ENCODE measurements at regions not wholly inside any gene's neighbourhood (a gene's known extent, or its start where the extent isn't known, plus 50 kb on each side); places are given as distances from the start of the nearest gene placed in this dataset.

- Histone ChIP-seq H3K9me3 (ENCODE audit: control insufficient read depth, low read depth, low read length) (no peaks in the 10 kb centered on the region), H3K4me3 (ENCODE audit: control insufficient read depth in 2 of 3, extremely low read depth in 1 of 3, insufficient read depth in 2 of 3, low read depth in 1 of 3, low read length in 3 of 3) (no peak overlapping the region), H3K4me1 (ENCODE audit: control insufficient read depth, extremely low read depth, insufficient read depth, low read length) (peaks cover 8% of the 10 kb centered on the region), H3K9me1 (ENCODE audit: control insufficient read depth, extremely low read depth, insufficient read depth, low read length) (no peaks in the 10 kb centered on the region), H3K36me3 (ENCODE audit: control insufficient read depth in 2 of 2, extremely low read depth in 1 of 2, insufficient read depth in 2 of 2, low read length in 2 of 2) (no peaks in the 10 kb centered on the region), H3K27me3 (ENCODE audit: control insufficient read depth, extremely low read depth, insufficient read depth, low read length) (no peaks in the 10 kb centered on the region), H3K79me2 (ENCODE audit: control insufficient read depth, insufficient read depth, low read length) (no peaks in the 10 kb centered on the region), H2AFZ (ENCODE audit: control insufficient read depth, low read length) (no peak overlapping the region), H4K20me1 (ENCODE audit: control insufficient read depth, extremely low read depth, insufficient read depth, low read length) (no peaks in the 10 kb centered on the region), H3K4me2 (ENCODE audit: control insufficient read depth, extremely low read depth, insufficient read depth, low read depth, low read length) (no peak overlapping the region), H3K9ac (ENCODE audit: control insufficient read depth, extremely low read depth, insufficient read depth, low read length) (no peak overlapping the region), H3K27ac (ENCODE audit: control insufficient read depth, insufficient read depth, low read length) (no peak overlapping the region)
- no peak for FAIRE-seq
- no peak for DNase-seq (ENCODE audit: low read depth, low spot score)
- no peak for TF ChIP-seq EZH2 (IDR thresholded peaks at IDR 0.05; ENCODE audit: low read length)
- TF ChIP-seq, protein P1, sequence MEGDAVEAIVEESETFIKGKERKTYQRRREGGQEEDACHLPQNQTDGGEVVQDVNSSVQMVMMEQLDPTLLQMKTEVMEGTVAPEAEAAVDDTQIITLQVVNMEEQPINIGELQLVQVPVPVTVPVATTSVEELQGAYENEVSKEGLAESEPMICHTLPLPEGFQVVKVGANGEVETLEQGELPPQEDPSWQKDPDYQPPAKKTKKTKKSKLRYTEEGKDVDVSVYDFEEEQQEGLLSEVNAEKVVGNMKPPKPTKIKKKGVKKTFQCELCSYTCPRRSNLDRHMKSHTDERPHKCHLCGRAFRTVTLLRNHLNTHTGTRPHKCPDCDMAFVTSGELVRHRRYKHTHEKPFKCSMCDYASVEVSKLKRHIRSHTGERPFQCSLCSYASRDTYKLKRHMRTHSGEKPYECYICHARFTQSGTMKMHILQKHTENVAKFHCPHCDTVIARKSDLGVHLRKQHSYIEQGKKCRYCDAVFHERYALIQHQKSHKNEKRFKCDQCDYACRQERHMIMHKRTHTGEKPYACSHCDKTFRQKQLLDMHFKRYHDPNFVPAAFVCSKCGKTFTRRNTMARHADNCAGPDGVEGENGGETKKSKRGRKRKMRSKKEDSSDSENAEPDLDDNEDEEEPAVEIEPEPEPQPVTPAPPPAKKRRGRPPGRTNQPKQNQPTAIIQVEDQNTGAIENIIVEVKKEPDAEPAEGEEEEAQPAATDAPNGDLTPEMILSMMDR (optimal IDR thresholded peaks at IDR 0.05 in 1 of 3, IDR thresholded peaks at IDR 0.05 in 1 of 3, conservative IDR thresholded peaks at IDR 0.05 in 1 of 3; ENCODE audit: extremely low read depth in 1 of 3, insufficient read depth in 2 of 3, low read length in 3 of 3), result no peak
- dilution Hi-C loops (cut with MboI; ENCODE audit: extremely low pct_ligation_motif_present, low sequenced_read_pairs), result no loop called here
Observed at GRCh38 chr6:51024126-51024525, 205.5 kb downstream of the TFAP2B start.

GRCh38 chr6:51025082-51025777, 206.6 kb downstream of the TFAP2B start:
- no peaks in the 10 kb centered on the region for H4K20me1 ChIP-seq (ENCODE audit: control insufficient read depth, extremely low read depth, insufficient read depth, low read length)
- no peak overlapping the region for H3K4me2 ChIP-seq (ENCODE audit: control insufficient read depth, extremely low read depth, insufficient read depth, low read depth, low read length)
- no peaks in the 10 kb centered on the region for H3K9me1 ChIP-seq (ENCODE audit: control insufficient read depth, extremely low read depth, insufficient read depth, low read length)
- dilution Hi-C loops (cut with MboI; ENCODE audit: extremely low pct_ligation_motif_present, low sequenced_read_pairs), result no loop called here
- FAIRE-seq (no peak), DNase-seq (ENCODE audit: low read depth, low spot score) (peak; percentile 44)
- H3K79me2 ChIP-seq (ENCODE audit: control insufficient read depth, insufficient read depth, low read length), result no peaks in the 10 kb centered on the region
- no peaks in the 10 kb centered on the region for H3K27me3 ChIP-seq (ENCODE audit: control insufficient read depth, extremely low read depth, insufficient read depth, low read length)
- H3K4me1 ChIP-seq (ENCODE audit: control insufficient read depth, extremely low read depth, insufficient read depth, low read length), result peaks cover 8% of the 10 kb centered on the region
- H3K36me3 ChIP-seq (ENCODE audit: control insufficient read depth in 2 of 2, extremely low read depth in 1 of 2, insufficient read depth in 2 of 2, low read length in 2 of 2), result no peaks in the 10 kb centered on the region
- H3K9me3 ChIP-seq (ENCODE audit: control insufficient read depth, low read depth, low read length), result no peaks in the 10 kb centered on the region
- H3K9ac ChIP-seq (ENCODE audit: control insufficient read depth, extremely low read depth, insufficient read depth, low read length), result no peak overlapping the region
- no peak overlapping the region for H3K4me3 ChIP-seq (ENCODE audit: control insufficient read depth in 2 of 3, extremely low read depth in 1 of 3, insufficient read depth in 2 of 3, low read depth in 1 of 3, low read length in 3 of 3)
- no peak for TF ChIP-seq EZH2 (IDR thresholded peaks at IDR 0.05; ENCODE audit: low read length)
- TF ChIP-seq, protein P1 (optimal IDR thresholded peaks at IDR 0.05 in 1 of 3, IDR thresholded peaks at IDR 0.05 in 1 of 3, conservative IDR thresholded peaks at IDR 0.05 in 1 of 3; ENCODE audit: extremely low read depth in 1 of 3, insufficient read depth in 2 of 3, low read length in 3 of 3), result no peak
- no peak overlapping the region for H3K27ac ChIP-seq (ENCODE audit: control insufficient read depth, insufficient read depth, low read length)
- no peak overlapping the region for H2AFZ ChIP-seq (ENCODE audit: control insufficient read depth, low read length)

Data from keratinocyte (primary cell).